HEK293 (cell line): ENCODE measurements at regions not wholly inside any gene's neighbourhood (a gene's known extent, or its start where the extent isn't known, plus 50 kb on each side); places are given as distances from the start of the nearest gene placed in this dataset.

Experiments
- ZBTB7A ChIP-seq: fragments of 450-650 bp; formaldehyde crosslinking; IDR thresholded peaks from 2 replicates; pipeline ENCODE4 v1.5.1; 2016; ENCODE audit warnings: low read depth, missing biosample characterization, missing genetic modification characterization
- ZNF157 ChIP-seq: fragments of 450-650 bp; formaldehyde crosslinking; IDR thresholded peaks from 2 replicates; pipeline ENCODE4 v1.5.1; 2016; ENCODE audit warnings: missing biosample characterization, missing genetic modification characterization
- ZNF274 ChIP-seq, 2 experiments: fragments of 200-500 bp in 1 of 2; fragments of 450-650 bp in 1 of 2; sonication (Bioruptor generic) in 1 of 2; formaldehyde crosslinking in 1 of 2; IDR thresholded peaks; 2 replicates each; pipeline versions ENCODE4 v1.5.1 to v1.6.1; 2014 to 2016; ENCODE audit warnings: borderline replicate concordance in 1 of 2, inconsistent platforms in 1 of 2, low read length in 1 of 2, missing biosample characterization in 1 of 2, missing genetic modification characterization in 1 of 2
- ZNF423 ChIP-seq: fragments of 450-650 bp; formaldehyde crosslinking; IDR thresholded peaks from 2 replicates; pipeline ENCODE4 v1.5.1; 2016; ENCODE audit warnings: missing biosample characterization, missing genetic modification characterization
- ZNF514 ChIP-seq: fragments of 450-650 bp; formaldehyde crosslinking; IDR thresholded peaks from 2 replicates; pipeline ENCODE4 v1.5.1; 2016; ENCODE audit warnings: missing biosample characterization, missing genetic modification characterization
- ZNF623 ChIP-seq: fragments of 450-650 bp; formaldehyde crosslinking; IDR thresholded peaks from 2 replicates; pipeline ENCODE4 v1.5.1; 2016; ENCODE audit warnings: missing biosample characterization, missing genetic modification characterization
- TF ChIP-seq, protein P1 (sequence below): fragments of 450-650 bp; formaldehyde crosslinking; IDR thresholded peaks from 2 replicates; pipeline ENCODE4 v1.5.1; 2016; ENCODE audit warnings: missing biosample characterization, missing genetic modification characterization
- TF ChIP-seq, protein P2 (sequence below): fragments of 450-650 bp; formaldehyde crosslinking; IDR thresholded peaks from 2 replicates; pipeline ENCODE4 v1.5.1; 2016; ENCODE audit warnings: missing biosample characterization, missing genetic modification characterization, low read depth

DNA sequence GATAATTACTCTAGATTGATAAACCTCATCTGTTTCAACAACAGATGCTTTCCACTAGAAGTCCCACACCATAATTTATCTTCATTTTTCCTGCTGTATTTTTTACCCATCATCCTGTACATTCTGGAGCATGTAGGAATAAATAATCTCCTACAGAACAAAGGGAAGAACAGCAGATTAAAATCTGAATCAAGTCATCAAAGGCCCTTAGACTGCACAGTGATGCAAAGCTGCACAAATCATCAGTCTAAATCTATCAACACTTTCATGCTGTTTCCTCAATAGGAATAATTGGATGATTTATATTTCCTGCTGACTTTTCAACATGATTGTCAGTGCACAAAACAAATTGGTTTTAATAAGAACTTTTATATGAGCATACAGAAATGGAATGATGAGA, 1143.9 kb downstream of the STIM2 start:
- TF ChIP-seq, protein P1, sequence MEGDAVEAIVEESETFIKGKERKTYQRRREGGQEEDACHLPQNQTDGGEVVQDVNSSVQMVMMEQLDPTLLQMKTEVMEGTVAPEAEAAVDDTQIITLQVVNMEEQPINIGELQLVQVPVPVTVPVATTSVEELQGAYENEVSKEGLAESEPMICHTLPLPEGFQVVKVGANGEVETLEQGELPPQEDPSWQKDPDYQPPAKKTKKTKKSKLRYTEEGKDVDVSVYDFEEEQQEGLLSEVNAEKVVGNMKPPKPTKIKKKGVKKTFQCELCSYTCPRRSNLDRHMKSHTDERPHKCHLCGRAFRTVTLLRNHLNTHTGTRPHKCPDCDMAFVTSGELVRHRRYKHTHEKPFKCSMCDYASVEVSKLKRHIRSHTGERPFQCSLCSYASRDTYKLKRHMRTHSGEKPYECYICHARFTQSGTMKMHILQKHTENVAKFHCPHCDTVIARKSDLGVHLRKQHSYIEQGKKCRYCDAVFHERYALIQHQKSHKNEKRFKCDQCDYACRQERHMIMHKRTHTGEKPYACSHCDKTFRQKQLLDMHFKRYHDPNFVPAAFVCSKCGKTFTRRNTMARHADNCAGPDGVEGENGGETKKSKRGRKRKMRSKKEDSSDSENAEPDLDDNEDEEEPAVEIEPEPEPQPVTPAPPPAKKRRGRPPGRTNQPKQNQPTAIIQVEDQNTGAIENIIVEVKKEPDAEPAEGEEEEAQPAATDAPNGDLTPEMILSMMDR (tag by site-specific recombination) = no peak
- TF ChIP-seq, protein P2, sequence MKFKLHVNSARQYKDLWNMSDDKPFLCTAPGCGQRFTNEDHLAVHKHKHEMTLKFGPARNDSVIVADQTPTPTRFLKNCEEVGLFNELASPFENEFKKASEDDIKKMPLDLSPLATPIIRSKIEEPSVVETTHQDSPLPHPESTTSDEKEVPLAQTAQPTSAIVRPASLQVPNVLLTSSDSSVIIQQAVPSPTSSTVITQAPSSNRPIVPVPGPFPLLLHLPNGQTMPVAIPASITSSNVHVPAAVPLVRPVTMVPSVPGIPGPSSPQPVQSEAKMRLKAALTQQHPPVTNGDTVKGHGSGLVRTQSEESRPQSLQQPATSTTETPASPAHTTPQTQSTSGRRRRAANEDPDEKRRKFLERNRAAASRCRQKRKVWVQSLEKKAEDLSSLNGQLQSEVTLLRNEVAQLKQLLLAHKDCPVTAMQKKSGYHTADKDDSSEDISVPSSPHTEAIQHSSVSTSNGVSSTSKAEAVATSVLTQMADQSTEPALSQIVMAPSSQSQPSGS (tag by site-specific recombination) = no peak
- TF ChIP-seq ZNF157 (tag by site-specific recombination) = no peak
- TF ChIP-seq ZBTB7A (tag by site-specific recombination) = no peak
- TF ChIP-seq ZNF274 (IDR thresholded peaks at IDR 0.05; ENCODE audit: low read length) = no peak
- TF ChIP-seq ZNF274 (tag by site-specific recombination; IDR thresholded peaks at IDR 0.05; ENCODE audit: borderline replicate concordance) = no peak
- TF ChIP-seq ZNF423 (tag by site-specific recombination) = no peak
- TF ChIP-seq ZNF514 (tag by site-specific recombination) = no peak
- TF ChIP-seq ZNF623 (tag by site-specific recombination) = no peak
